Renal cortex interstitium (tissue), 11 donors: ENCODE measurements at regions not wholly inside any gene's neighbourhood (a gene's known extent, or its start where the extent isn't known, plus 50 kb on each side); places are given as distances from the start of the nearest gene placed in this dataset.

Source experiments
- DNase-seq, 11 donors: peaks; one replicate each; pipeline ENCODE4 v3.0.0-alpha.2; 2013; ENCODE audit warnings: low read depth in 9 of 11, low spot score in 4 of 11; ENCODE audit errors: extremely low read depth in 1 of 11

- no peak for DNase-seq
Measured at GRCh38 chr12:45547132-45547531, 182.4 kb upstream of the ARID2 start.

- no peak for DNase-seq
Measured at GRCh38 chr12:45547822-45548221, 181.7 kb upstream of the ARID2 start.

GRCh38 chr12:45548426-45548825 lies 181.1 kb upstream of the ARID2 start:
- no peak for DNase-seq

- no peak for DNase-seq
Measured at GRCh38 chr12:45549337-45549902, 180.1 kb upstream of the ARID2 start.

GRCh38 chr12:45553204-45553603 lies 176.3 kb upstream of the ARID2 start:
- no peak for DNase-seq

GRCh38 chr12:45557016-45557415 lies 172.5 kb upstream of the ARID2 start:
- DNase-seq, result no peak

- no peak for DNase-seq
Measured at GRCh38 chr12:45558353-45558752, 171.2 kb upstream of the ARID2 start.

- no peak for DNase-seq
Measured at GRCh38 chr12:45559537-45559936, 170.0 kb upstream of the ARID2 start.

DNA sequence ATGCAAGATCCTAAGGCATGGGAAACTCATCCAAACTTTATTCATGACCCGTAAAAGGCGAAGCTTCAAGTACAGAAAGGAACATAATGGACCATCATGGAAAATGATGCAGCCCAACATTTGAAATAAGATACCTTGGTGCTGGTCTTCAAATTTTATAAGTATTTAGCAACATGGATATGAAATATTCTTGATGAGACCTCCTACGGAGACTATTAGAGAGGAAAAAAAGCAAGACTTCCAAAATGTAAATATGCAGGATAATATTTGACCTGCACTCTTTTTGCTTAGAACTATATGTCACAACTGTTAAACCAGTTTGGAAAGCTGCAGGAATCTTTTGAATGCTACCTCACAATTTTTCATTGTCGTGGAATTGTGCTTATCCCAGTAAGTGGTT lies 168.8 kb upstream of the ARID2 start:
- no peak for DNase-seq

DNA sequence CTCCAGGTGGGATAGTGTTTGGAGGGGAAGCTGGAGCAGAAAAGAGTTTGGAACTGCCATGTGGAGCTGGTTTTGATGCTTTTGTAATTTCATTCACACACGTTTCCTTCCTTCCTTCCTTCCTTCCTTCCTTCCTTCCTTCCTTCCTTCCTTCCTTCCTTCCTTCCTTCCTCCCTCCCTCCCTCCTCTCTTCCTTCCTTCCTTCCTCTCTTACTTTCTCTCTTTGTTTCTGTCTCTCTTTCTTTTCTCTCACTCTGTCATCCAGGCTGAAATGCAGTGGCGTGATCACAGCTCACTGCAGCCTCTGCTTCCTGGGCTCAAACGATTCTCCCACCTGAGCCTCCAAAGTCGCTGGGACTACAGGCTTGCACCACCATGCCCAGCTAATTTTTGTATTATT lies 168.0 kb upstream of the ARID2 start:
- no peak for DNase-seq

GRCh38 chr12:45565590-45565989 lies 163.9 kb upstream of the ARID2 start:
- no peak for DNase-seq

DNA sequence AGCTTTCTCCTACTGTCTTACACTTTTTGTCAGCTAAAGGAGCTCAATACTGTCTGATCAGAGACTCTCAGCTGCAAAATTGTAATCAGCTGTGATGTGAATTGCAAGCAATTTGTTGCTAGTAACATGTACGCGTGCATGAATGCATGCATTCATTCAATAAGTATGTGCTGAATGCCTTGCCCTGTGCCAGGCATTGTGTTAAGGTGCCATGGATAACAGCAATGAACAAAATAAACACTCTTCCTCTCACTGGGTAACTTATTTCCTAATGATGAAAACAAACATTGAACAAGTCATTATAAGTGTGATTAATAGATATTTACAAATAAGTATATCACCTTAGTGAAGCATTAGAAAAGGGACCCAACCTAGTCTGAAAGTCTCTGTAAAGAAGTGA lies 163.2 kb upstream of the ARID2 start:
- no peak for DNase-seq

DNA sequence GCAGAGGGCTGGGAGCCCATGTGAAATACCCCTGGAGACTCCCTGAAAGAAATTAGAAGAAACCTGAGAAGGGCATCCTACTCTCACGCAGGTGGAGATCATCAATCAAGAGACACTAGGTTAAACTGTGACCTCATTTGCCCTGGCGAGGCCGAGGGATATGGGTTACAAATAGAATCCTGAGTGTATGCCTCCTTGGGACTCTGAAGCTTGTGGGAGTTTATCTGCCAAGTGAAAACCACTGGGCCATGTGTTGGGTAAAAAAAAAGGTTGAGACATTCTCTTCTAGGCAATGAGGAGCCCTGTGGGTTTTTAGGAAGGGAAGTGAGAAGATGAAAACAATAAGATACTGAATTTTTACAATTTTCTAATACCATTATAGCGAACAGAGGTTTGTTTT lies 160.7 kb upstream of the ARID2 start:
- peak; percentile 21 to 85 (median 61) for DNase-seq

GRCh38 chr12:45570501-45570900 lies 159.0 kb upstream of the ARID2 start:
- no peak for DNase-seq

DNA sequence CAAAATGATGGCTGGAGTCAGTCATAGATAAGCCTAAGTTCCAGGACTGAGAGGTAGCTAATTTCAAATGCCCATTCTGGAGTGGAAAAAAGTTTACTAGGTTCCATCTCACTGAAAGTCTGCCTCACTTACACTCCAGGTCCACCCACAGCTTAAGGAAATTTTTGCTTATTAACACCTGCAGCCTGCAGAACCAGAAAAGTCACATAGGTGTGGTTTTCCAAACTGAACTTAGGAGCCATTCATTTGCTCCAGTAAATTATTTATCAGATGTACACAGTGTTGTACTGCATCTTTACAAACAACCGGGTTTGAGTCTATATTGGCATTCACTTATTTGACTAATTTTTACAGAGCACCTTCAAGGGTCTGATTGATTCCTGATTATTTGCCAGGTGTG lies 157.4 kb upstream of the ARID2 start:
- no peak for DNase-seq

GRCh38 chr12:45575417-45575816 lies 154.1 kb upstream of the ARID2 start:
- DNase-seq, result no peak

DNA sequence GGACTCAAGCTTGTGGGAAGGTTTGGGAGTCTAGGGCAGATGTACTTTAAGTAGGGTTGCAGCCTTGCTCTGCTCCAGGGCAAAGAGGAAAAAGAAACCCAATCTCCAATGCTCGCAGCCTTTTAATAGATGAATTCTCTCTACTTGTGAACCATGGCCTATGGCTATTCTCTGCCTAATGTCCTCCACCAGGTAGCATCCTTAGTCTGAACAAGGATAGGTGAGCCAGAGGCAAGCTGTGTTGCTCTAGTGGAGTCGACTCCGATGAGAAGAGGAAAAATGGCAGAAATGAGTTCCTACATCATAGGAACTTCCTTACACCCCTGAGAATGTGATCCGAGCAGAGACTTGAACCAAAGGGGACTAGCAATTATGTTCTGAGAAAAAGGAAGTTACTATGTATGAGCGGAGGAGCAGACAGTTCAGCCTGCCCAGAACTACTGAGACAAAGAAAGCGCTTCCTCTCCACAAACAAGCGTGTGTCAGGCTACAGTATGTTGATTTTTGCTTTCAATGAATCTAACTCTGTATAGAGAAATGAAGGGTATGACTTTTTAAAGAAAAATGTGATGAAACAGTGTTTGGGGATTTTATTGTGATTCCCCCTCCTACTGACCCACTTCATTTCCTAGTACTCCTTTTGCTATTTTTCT lies 153.6 kb upstream of the ARID2 start:
- DNase-seq, result no peak

DNA sequence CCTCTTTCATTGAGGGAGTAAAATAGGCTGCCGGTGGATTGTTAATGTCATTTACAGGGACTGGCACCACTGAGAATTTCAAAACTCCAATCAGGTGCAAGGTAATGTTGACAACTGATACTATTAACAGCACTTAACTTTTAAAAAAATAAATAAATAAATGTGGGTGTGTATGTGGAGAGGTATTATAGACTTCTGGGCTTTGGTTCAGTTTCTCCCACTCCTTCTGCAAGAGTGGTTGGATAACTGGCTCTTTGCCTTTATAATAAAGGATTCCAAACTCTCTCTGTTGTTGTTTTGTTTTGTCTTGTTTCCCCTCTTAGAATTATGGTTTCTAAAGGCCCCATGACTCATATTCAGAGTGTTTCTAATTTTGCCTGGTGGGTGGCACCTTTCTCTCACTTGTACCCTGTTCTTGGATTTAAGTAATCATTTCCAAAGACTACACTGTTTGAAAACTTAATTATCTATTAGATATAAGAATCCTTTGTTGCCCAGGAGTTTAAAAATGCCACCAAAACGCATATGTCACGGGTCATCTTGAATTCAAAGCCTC lies 151.6 kb upstream of the ARID2 start:
- DNase-seq, result no peak

DNA sequence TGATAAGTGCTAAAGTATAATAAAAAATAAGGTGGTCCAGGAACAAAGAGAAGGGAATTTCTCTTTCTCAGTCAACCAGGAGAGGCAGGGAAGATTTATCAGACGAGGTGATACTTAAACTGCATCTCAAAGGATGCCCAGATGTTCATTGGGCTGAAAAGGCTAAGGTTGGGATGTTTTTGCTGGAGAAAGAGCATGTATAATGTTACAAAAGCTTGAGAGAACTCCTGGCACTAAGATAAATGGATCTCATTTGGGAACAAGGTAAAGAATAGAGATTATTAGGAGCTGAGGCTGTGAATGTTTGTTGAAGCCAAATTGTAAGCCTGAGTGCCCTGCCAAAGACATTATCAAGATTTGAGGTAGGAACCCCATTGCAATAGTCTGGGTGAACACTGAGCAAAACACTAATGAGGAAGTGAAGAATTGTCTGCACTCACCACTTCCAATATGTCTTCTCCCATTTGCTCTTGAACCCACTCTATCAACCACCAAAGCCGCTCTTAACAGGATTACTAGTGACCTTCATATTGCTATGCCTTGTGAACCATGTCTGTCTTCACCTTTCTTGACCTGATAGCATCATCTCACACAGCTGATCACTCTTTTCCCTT lies 149.0 kb upstream of the ARID2 start:
- DNase-seq, result peak in 3 of 11 donors; percentile 4 to 30 (median 14)

DNA sequence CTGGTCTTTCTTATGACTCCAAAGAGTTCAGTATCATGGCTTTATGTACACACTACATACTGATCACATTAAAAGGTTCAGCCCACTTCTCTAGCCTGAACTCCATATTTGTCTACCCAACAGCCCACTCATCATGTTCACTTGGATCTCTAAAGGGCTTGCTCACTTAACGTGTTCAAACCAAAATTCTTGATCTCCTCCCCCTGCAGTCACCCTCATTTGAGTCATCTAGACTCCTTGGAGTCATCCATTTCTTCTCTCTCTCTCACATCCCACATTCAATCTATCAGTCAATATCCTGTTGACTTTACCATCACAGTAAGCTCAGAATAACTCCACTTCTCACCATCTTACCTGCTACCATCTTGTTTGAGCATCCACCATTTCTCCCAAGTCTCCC lies 148.4 kb upstream of the ARID2 start:
- no peak for DNase-seq

GRCh38 chr12:45582536-45582935 lies 147.0 kb upstream of the ARID2 start:
- DNase-seq, result no peak
